ENCODE measurements at regions not wholly inside any gene's neighbourhood (a gene's known extent, or its start where the extent isn't known, plus 50 kb on each side); places are given as distances from the start of the nearest gene placed in this dataset.

DNA sequence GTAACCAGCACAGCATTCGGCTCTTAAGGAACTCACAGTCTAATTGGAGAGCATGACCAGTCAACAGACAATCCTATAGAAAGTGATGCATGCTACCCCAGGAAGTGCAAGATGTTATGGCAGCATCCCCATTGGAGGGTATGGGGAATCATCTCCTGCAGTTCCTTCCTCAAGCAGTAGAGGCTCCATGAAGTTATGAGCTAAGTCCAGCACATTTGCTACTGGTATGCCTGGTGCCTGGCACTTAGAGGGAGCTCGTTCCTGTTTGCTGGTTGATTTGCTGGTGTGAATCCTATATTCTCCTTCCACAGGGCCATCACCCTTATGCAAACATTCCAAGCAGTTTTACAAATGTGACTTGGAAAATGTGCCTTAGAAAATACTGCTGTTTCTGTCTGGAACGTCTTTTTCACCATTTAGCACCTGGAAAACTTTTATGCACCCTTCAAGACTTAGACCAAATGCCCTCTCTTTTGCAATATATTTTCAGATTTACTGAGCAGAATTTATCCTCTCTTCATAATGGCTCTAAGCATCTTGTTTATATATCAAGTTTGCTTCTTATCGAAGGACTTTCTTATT, 136.1 kb upstream of the WSCD2 start:
- peak; percentile 83 for DNase-seq (ENCODE audit: low spot score)
- Mint-ChIP-seq H3K27ac (no peak overlapping the region), H3K27me3 (ENCODE audit: insufficient read depth, low read depth) (peaks cover 3% of the 10 kb centered on the region), H3K4me3 (no peak overlapping the region), H3K9me3 (peaks cover 3% of the 10 kb centered on the region), H3K4me1 (no peaks in the 10 kb centered on the region), H3K36me3 (no peaks in the 10 kb centered on the region)
- Histone ChIP-seq H4K20me1 (ENCODE audit: low read depth) (no peaks in the 10 kb centered on the region), H3K36me3 (no peaks in the 10 kb centered on the region), H3K27ac (no peak overlapping the region), H3K9me3 (ENCODE audit: low read depth) (no peaks in the 10 kb centered on the region), H3K9ac (no peak overlapping the region), H3K4me3 (no peak overlapping the region), H3K4me1 (no peaks in the 10 kb centered on the region), H3K4me2 (no peak overlapping the region), H2AFZ (replicated peaks) (no peak overlapping the region), H3K27me3 (peaks cover 59% of the 10 kb centered on the region), H3F3A (ENCODE audit: low read depth) (no peaks in the 10 kb centered on the region), H3K79me2 (ENCODE audit: low read depth) (no peaks in the 10 kb centered on the region)
- no peak for TF ChIP-seq EZH2phosphoT487 (IDR thresholded peaks at IDR 0.05)
- TF ChIP-seq EZH2 (IDR thresholded peaks at IDR 0.05), result no peak
- TF ChIP-seq, protein P1, sequence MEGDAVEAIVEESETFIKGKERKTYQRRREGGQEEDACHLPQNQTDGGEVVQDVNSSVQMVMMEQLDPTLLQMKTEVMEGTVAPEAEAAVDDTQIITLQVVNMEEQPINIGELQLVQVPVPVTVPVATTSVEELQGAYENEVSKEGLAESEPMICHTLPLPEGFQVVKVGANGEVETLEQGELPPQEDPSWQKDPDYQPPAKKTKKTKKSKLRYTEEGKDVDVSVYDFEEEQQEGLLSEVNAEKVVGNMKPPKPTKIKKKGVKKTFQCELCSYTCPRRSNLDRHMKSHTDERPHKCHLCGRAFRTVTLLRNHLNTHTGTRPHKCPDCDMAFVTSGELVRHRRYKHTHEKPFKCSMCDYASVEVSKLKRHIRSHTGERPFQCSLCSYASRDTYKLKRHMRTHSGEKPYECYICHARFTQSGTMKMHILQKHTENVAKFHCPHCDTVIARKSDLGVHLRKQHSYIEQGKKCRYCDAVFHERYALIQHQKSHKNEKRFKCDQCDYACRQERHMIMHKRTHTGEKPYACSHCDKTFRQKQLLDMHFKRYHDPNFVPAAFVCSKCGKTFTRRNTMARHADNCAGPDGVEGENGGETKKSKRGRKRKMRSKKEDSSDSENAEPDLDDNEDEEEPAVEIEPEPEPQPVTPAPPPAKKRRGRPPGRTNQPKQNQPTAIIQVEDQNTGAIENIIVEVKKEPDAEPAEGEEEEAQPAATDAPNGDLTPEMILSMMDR (IDR thresholded peaks at IDR 0.05), result peak; percentile 66

DNA sequence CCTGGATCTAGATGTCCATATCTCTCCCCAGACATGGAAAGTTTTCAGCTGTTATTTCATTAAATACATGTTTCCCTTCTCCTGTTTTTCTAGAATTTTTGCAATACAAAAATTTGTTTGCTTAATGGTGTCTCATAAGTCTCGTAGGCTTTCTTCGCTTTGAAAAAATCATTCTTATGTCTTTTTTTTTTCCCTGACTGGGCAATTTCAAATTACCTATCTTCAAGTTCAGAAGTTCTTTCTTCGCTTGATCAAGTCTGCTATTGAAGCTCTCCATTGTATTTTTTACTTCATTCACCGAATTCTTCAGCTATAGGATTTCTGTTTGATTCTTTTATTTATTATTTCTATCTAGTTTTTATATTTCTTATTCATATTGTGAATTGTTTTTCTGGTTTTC, 130.2 kb upstream of the WSCD2 start:
- no peaks in the 10 kb centered on the region for H3K4me1 ChIP-seq
- peaks cover 9% of the 10 kb centered on the region for H3K9me3 Mint-ChIP-seq
- no peak overlapping the region for H3K4me2 ChIP-seq
- no peaks in the 10 kb centered on the region for H3F3A ChIP-seq (ENCODE audit: low read depth)
- H3K36me3 ChIP-seq, result no peaks in the 10 kb centered on the region
- no peak overlapping the region for H3K27ac Mint-ChIP-seq
- no peak for DNase-seq (ENCODE audit: low spot score)
- no peak overlapping the region for H2AFZ ChIP-seq (replicated peaks)
- no peak overlapping the region for H3K4me3 ChIP-seq
- peaks cover 10% of the 10 kb centered on the region for H3K27me3 Mint-ChIP-seq (ENCODE audit: insufficient read depth, low read depth)
- H3K79me2 ChIP-seq (ENCODE audit: low read depth), result no peaks in the 10 kb centered on the region
- H3K36me3 Mint-ChIP-seq, result no peaks in the 10 kb centered on the region
- H4K20me1 ChIP-seq (ENCODE audit: low read depth), result no peaks in the 10 kb centered on the region
- H3K9ac ChIP-seq, result no peak overlapping the region
- H3K27ac ChIP-seq, result no peak overlapping the region
- no peaks in the 10 kb centered on the region for H3K4me1 Mint-ChIP-seq
- no peaks in the 10 kb centered on the region for H3K9me3 ChIP-seq (ENCODE audit: low read depth)
- TF ChIP-seq, protein P1 (IDR thresholded peaks at IDR 0.05), result no peak
- no peak for TF ChIP-seq EZH2 (IDR thresholded peaks at IDR 0.05)
- no peak overlapping the region for H3K4me3 Mint-ChIP-seq
- H3K27me3 ChIP-seq, result peaks cover 68% of the 10 kb centered on the region

DNA sequence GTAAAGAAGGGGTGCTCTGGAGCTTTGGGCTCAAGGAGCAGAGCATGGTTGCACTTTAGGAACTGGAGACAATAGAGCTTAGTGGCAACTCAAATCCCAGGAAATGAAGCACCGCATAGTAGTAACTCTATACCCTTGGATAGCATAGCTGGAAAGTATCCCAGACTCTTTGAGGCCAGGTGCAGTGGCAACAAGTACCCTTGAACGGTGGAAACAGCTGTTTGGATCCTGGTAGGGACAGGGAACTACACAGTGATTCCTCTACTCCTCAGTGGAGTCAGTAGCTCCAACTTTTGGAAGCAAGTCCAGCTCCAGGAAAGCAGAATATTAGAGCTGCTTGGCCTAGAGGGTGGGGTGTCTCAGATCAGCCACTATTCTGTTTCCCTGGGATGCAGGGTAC, 129.0 kb upstream of the WSCD2 start:
- Histone ChIP-seq H3F3A (ENCODE audit: low read depth) (no peaks in the 10 kb centered on the region), H4K20me1 (ENCODE audit: low read depth) (no peaks in the 10 kb centered on the region), H3K4me1 (no peaks in the 10 kb centered on the region), H3K79me2 (ENCODE audit: low read depth) (no peaks in the 10 kb centered on the region), H3K9ac (no peak overlapping the region), H3K27me3 (peaks cover 56% of the 10 kb centered on the region), H3K4me2 (no peak overlapping the region), H3K36me3 (no peaks in the 10 kb centered on the region), H2AFZ (replicated peaks) (no peak overlapping the region), H3K27ac (no peak overlapping the region), H3K4me3 (no peak overlapping the region), H3K9me3 (ENCODE audit: low read depth) (no peaks in the 10 kb centered on the region)
- no peak for DNase-seq (ENCODE audit: low spot score)
- H3K4me1 Mint-ChIP-seq, result no peaks in the 10 kb centered on the region
- no peaks in the 10 kb centered on the region for H3K36me3 Mint-ChIP-seq
- H3K9me3 Mint-ChIP-seq, result peaks cover 9% of the 10 kb centered on the region
- H3K27me3 Mint-ChIP-seq (ENCODE audit: insufficient read depth, low read depth), result peaks cover 10% of the 10 kb centered on the region
- TF ChIP-seq EZH2phosphoT487 (IDR thresholded peaks at IDR 0.05) (no peak), EZH2 (IDR thresholded peaks at IDR 0.05) (no peak)
- TF ChIP-seq, protein P1 (IDR thresholded peaks at IDR 0.05), result no peak
- H3K27ac Mint-ChIP-seq, result no peak overlapping the region
- H3K4me3 Mint-ChIP-seq, result no peak overlapping the region
